ENCODE measurements at regions not wholly inside any gene's neighbourhood (a gene's known extent, or its start where the extent isn't known, plus 50 kb on each side); places are given as distances from the start of the nearest gene placed in this dataset.

DNA sequence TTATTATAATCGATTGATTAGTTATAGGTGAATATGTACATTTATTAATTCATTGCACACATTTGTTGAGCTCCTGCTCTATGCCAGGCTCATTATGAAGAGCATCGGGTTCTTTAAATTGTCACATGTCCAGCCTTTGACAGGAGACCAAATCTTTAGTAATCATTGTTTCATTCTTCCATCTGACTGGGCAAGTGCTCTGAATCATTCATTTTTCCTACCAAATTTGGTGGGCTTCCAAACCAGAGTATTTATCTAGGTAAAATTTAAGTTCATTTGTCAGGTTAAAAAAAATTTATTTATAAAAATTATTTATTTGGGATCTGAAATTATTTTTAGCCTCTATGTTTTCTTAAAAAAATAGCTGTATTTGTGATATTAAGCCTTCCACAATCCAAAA lies 404.9 kb upstream of the MMS22L start:
- Mint-ChIP-seq H3K36me3 (ENCODE audit: unreplicated experiment) (no peaks in the 10 kb centered on the region), H3K4me1 (ENCODE audit: low read depth, unreplicated experiment) (peaks cover 3% of the 10 kb centered on the region), H3K4me3 (ENCODE audit: unreplicated experiment) (no peak overlapping the region), H3K27me3 (ENCODE audit: unreplicated experiment) (no peaks in the 10 kb centered on the region), H3K27ac (ENCODE audit: unreplicated experiment) (no peak overlapping the region), H3K9me3 (ENCODE audit: unreplicated experiment) (no peaks in the 10 kb centered on the region)
- DNase-seq = no peak
- TF ChIP-seq, protein P1, sequence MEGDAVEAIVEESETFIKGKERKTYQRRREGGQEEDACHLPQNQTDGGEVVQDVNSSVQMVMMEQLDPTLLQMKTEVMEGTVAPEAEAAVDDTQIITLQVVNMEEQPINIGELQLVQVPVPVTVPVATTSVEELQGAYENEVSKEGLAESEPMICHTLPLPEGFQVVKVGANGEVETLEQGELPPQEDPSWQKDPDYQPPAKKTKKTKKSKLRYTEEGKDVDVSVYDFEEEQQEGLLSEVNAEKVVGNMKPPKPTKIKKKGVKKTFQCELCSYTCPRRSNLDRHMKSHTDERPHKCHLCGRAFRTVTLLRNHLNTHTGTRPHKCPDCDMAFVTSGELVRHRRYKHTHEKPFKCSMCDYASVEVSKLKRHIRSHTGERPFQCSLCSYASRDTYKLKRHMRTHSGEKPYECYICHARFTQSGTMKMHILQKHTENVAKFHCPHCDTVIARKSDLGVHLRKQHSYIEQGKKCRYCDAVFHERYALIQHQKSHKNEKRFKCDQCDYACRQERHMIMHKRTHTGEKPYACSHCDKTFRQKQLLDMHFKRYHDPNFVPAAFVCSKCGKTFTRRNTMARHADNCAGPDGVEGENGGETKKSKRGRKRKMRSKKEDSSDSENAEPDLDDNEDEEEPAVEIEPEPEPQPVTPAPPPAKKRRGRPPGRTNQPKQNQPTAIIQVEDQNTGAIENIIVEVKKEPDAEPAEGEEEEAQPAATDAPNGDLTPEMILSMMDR (IDR thresholded peaks at IDR 0.05; ENCODE audit: partially characterized antibody, unreplicated experiment) = no peak

DNA sequence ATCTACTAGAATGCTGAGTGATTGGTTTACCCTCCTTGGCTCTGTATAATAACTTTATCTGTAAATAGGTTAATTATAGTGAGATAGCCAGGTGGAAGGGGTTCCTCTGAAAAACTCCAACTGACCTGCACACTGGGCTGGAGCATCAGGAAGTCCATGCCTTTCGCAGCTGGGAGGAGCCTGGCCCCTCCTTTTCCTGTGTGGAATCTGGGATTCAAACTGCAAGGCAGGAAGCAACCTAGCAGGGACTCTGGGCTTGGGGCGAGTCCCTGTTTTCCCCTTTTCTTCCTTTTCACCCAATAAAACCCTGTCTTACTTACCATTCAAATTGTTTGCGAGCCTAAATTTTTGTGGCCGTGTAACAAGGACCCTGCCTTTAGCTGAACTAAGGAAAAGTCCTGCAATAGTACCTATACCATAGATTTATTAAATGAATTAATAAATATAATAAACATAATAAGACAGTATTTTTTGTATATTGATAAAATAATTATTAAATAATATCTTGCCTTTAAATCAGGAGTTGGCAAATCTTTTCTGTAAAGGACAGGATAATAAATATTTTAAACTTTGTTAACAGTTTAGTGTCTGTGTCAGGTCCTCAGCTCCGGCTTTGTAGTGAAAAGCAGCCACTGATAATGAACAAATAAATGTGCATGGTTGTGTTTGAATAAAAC lies 406.2 kb upstream of the MMS22L start:
- H3K27ac Mint-ChIP-seq (ENCODE audit: unreplicated experiment) = no peak overlapping the region
- no peaks in the 10 kb centered on the region for H3K9me3 Mint-ChIP-seq (ENCODE audit: unreplicated experiment)
- no peak for DNase-seq
- no peaks in the 10 kb centered on the region for H3K27me3 Mint-ChIP-seq (ENCODE audit: unreplicated experiment)
- TF ChIP-seq, protein P1 (IDR thresholded peaks at IDR 0.05; ENCODE audit: partially characterized antibody, unreplicated experiment) = no peak
- no peaks in the 10 kb centered on the region for H3K36me3 Mint-ChIP-seq (ENCODE audit: unreplicated experiment)
- H3K4me3 Mint-ChIP-seq (ENCODE audit: unreplicated experiment) = no peak overlapping the region
- H3K4me1 Mint-ChIP-seq (ENCODE audit: low read depth, unreplicated experiment) = no peaks in the 10 kb centered on the region

DNA sequence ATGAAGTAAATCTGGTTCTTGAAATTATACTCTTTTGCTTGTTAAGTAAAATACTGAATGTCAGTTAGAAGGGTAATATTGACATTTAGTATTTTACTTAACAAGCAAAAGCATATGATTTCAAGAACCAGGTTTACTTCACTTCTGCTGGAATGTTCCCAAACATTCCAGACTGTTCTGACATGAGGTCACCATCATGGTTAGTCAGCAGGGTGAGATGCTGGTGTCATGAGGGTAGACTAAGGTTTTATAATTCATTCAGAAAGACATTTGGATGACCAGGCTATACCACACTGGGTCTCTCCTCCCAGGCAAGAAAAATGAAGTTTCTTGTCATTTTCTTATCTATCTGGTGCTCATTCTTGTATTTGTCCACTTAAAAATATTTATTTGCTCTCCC lies 414.4 kb upstream of the MMS22L start:
- Mint-ChIP-seq H3K36me3 (ENCODE audit: unreplicated experiment) (no peaks in the 10 kb centered on the region), H3K27ac (ENCODE audit: unreplicated experiment) (no peak overlapping the region), H3K27me3 (ENCODE audit: unreplicated experiment) (no peaks in the 10 kb centered on the region), H3K9me3 (ENCODE audit: unreplicated experiment) (no peaks in the 10 kb centered on the region), H3K4me1 (ENCODE audit: low read depth, unreplicated experiment) (no peaks in the 10 kb centered on the region), H3K4me3 (ENCODE audit: unreplicated experiment) (no peak overlapping the region)
- DNase-seq = no peak
- TF ChIP-seq, protein P1 (IDR thresholded peaks at IDR 0.05; ENCODE audit: partially characterized antibody, unreplicated experiment) = no peak

DNA sequence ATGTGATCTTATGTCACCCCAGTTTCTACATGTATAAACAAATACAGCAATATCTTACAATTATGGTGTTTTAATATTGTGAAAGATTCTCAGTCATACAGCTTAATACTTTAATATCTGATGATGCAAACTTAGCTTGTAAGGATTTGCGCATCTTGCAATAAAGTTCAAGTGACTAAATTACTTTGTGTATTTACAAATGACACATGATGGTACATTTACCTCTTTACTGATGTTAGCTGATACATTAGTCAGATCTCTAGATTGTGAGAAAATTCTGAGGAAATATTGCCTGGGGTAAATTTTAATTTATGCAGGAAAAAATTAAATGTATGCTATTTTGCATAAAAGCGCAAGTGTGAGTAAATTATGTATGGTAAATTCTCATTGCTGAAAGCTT lies 418.8 kb upstream of the MMS22L start:
- Mint-ChIP-seq H3K9me3 (ENCODE audit: unreplicated experiment) (no peaks in the 10 kb centered on the region), H3K27me3 (ENCODE audit: unreplicated experiment) (peaks cover 2% of the 10 kb centered on the region), H3K27ac (ENCODE audit: unreplicated experiment) (no peak overlapping the region), H3K4me1 (ENCODE audit: low read depth, unreplicated experiment) (peaks cover 8% of the 10 kb centered on the region), H3K4me3 (ENCODE audit: unreplicated experiment) (no peak overlapping the region), H3K36me3 (ENCODE audit: unreplicated experiment) (no peaks in the 10 kb centered on the region)
- TF ChIP-seq, protein P1 (IDR thresholded peaks at IDR 0.05; ENCODE audit: partially characterized antibody, unreplicated experiment) = no peak
- DNase-seq = no peak

DNA sequence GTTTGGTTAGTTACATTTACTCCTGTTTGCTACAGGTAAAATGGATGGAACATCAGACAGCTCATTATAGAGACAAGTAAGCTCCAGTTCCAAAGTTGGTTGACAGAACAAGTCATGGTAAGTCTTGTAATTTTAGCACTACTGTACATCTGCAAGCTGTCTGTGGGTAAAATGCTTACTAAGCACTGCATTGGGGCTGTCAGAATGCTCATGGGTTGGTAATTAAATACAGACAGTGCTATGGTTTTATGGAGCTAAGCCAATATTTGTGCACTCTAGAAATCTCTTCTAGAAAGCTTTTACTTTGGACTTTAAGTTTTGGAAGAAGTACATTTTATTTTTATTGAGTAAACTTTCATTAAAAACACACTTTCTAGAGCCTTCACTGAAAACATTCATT lies 419.2 kb upstream of the MMS22L start:
- peaks cover 8% of the 10 kb centered on the region for H3K4me1 Mint-ChIP-seq (ENCODE audit: low read depth, unreplicated experiment)
- no peaks in the 10 kb centered on the region for H3K9me3 Mint-ChIP-seq (ENCODE audit: unreplicated experiment)
- DNase-seq = no peak
- TF ChIP-seq, protein P1 (IDR thresholded peaks at IDR 0.05; ENCODE audit: partially characterized antibody, unreplicated experiment) = no peak
- no peaks in the 10 kb centered on the region for H3K36me3 Mint-ChIP-seq (ENCODE audit: unreplicated experiment)
- H3K27me3 Mint-ChIP-seq (ENCODE audit: unreplicated experiment) = peaks cover 2% of the 10 kb centered on the region
- H3K27ac Mint-ChIP-seq (ENCODE audit: unreplicated experiment) = no peak overlapping the region
- H3K4me3 Mint-ChIP-seq (ENCODE audit: unreplicated experiment) = no peak overlapping the region

All from glutamatergic neuron (in vitro differentiated cells).